HG02884 (cell line): ENCODE measurements at regions not wholly inside any gene's neighbourhood (a gene's known extent, or its start where the extent isn't known, plus 50 kb on each side); places are given as distances from the start of the nearest gene placed in this dataset.

Experiments used
- ATAC-seq: cut with Tn5 transposase; IDR thresholded peaks from one replicate; pipeline ENCODE4 v1.9.1; 2021; ENCODE audit warnings: mild to moderate bottlenecking, moderate library complexity; ENCODE audit not compliant: unreplicated experiment

GRCh38 chr6:82629921-82630320, 266.3 kb downstream of the TPBG start:
- no peak for ATAC-seq

DNA sequence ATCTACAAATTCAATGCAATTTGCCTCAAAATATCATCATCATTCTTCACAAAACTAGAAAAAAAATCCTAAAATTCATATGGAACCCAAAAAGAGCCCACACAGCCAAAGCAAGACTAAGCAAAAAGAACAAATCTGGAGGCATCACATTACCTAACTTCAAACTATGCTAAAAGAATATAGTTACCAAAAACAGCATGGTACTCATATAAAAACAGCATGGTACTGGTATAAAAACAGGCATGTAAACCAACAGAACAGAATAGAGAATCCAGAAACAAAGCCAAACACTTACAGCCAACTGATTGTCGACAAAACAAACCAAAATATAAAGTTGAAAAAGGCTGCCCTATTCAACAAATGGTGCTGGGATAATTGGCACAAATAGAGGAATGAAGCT, 278.1 kb downstream of the TPBG start:
- ATAC-seq: no peak

DNA sequence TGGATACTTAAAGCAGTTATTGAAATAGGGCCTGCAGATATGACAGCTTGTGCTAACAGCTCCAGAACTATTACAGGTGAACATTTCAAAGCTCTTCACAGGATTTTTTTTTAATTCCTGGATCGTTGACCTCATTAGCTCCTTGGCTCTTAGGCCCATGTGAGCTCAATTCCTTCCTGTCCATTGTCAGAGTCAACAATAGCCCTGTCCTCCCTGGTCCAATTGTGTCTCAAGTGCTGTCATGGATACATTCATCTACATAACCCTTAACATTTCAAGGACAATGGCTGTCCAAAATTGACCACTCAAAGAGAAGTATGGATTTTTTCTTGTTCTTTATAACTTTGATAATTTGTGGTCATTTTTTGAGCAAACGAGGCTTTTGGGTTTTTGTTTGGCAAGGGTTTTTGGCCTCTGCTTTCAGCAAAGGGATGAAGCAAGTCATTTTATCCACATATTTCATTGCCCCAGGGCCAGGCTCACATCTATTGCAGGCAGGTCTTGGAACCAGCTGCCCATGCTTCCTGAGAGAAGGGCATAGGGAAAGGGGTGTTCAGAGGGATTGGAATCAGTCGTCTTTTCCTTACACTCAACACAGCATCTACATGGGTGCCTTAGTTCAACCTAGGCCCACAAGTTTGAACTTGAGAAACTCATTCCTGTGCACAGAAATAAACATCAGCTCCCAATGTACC, 282.1 kb downstream of the TPBG start:
- no peak for ATAC-seq

GRCh38 chr6:82646231-82646615, 282.6 kb downstream of the TPBG start:
- no peak for ATAC-seq

DNA sequence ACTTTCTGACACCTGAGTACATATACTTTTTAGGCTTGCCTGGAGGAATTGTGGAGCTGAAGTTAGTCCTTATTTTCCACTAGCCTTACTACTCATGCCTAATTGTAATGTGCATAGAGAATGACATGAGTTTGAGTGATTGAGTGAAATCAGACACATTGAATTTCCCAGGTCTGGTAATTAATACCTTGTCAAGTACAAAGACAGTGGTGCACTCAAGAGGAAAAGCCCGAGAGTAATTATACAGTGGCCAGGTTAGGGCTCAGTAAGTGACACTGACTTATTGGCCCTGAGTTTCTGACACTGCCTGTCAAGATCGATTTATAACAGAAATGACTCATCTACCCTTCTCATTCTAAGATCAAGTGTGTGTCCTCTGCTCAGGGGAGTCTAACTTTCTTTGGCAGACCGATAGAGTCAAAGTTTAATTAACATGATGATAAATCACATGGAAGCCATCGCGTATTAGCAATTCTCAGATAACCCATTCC, 288.3 kb downstream of the TPBG start:
- no peak for ATAC-seq

GRCh38 chr6:82679232-82679631, 315.6 kb downstream of the TPBG start:
- no peak for ATAC-seq

GRCh38 chr6:82680192-82680591, 316.6 kb downstream of the TPBG start:
- no peak for ATAC-seq

- no peak for ATAC-seq
Observed at GRCh38 chr6:82681119-82681714, 317.6 kb downstream of the TPBG start.

DNA sequence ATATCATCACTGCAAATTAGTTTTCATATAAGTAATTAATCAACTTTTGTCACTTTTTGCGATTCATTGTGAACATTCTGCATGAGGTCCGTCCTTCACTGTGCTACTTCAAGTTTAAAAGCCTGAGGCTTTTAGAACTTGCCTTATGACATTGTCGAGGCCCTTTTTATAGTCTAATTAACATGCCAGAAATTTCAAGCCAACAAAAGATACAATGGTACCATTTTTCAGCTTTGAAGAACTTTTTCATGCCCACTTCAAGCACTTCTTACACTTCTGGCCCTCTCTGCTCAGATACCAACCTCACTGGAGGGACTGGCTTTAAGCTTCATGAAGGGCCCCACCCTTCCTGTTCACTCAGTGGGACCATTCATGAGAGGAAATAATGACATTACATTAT, 323.1 kb downstream of the TPBG start:
- ATAC-seq: no peak

GRCh38 chr6:82687855-82688254, 324.2 kb downstream of the TPBG start:
- ATAC-seq: no peak

DNA sequence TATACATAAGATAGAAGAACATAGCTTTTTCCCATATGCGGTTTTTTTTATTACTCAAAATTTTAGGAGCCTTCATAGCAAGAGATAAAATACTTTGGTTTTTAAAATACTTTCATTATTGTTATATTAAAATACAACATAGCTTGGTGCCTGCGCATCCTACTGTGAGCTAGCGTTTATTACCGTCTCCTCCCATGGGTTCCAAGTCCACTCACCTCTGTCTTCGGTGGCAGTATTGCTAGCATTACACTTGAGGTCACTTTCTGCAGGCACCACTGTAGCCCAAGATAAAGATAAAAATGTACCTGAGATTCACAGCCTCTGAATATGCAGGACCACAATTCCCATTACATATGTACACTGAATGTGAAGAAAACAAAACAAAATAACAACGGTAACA, 326.7 kb downstream of the TPBG start:
- no peak for ATAC-seq

DNA sequence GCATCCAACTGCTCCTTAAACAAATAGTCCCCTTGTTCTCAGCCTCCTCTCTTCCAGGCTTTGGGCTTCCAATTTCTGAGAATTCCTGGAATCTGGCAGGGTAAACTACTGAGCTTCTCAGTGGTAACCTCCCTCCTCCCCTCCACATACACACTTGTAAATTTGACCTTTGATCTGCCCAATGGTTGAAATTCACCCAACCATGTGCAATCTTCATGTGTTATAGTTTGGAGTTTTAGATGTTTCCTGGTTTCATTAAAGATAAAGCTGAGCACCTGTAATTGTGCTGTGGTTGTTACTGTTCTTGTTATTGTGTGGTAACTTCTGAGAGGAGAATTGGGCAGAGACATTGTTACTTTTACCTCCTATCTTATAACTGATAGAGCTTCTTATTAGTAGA, 328.4 kb downstream of the TPBG start:
- no peak for ATAC-seq

DNA sequence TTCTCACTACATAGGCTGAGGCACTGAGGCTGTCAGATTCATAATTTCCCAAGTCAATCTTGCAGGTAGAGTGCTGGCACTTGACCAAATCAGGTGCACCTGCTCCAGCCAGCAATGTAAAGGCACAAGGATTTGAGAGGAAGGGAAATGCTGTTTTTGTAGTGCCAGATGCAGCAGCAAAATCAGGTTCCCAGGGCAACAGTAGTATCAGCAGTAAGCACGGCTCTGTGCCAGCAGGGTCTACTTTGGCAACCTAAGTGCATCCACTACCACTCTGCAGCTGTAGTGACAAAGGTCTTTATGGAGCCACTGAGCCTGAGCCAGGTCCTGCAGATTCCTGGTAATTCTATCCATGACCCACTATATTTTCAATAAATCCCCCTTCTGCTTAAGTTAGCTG, 329.5 kb downstream of the TPBG start:
- ATAC-seq: no peak

- no peak for ATAC-seq
Observed at GRCh38 chr6:82701341-82701740, 337.7 kb downstream of the TPBG start.

DNA sequence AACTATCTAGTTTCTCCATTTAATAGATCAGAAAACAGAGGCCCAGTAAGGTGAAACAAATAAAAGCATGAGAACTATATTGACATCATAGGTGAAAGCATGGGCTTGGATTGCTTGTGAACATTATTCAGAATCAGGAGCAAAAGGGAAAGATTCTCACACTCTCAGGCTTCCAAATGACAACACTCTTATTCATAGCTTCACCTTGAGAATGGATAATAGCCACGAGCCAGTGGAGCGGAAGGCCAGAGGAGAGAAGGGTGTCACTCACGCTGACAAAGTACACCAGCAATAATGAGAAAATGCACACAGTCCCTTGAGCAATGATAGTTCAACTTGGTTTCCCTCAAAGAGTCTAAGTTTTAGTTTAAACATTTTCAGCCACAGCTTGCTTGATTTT, 339.0 kb downstream of the TPBG start:
- no peak for ATAC-seq

- ATAC-seq: no peak
Observed at GRCh38 chr6:82703230-82703629, 339.6 kb downstream of the TPBG start.

- ATAC-seq: no peak
Observed at GRCh38 chr6:82704045-82704444, 340.4 kb downstream of the TPBG start.

DNA sequence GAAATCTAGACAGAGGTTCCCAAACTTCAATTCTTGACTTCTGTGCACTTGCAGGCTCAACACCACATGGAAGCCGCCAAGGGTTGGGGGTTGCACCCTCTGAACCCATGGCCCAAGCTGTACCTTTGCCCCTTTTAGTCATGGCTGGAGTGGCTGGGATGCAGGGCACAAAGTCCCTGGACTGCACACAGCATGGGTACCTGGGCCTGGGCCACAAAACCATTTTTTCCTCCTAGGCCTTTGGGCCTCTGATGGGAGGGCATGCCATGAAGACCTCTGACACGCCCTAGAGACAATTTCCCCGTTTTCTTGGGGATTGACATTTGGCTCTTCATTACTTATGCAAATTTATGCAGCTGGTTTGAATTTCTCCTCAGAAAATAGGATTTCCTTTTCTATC, 342.0 kb downstream of the TPBG start:
- no peak for ATAC-seq

- no peak for ATAC-seq
Observed at GRCh38 chr6:82711105-82711827, 347.6 kb downstream of the TPBG start.

GRCh38 chr6:82711971-82712370, 348.4 kb downstream of the TPBG start:
- ATAC-seq: no peak

DNA sequence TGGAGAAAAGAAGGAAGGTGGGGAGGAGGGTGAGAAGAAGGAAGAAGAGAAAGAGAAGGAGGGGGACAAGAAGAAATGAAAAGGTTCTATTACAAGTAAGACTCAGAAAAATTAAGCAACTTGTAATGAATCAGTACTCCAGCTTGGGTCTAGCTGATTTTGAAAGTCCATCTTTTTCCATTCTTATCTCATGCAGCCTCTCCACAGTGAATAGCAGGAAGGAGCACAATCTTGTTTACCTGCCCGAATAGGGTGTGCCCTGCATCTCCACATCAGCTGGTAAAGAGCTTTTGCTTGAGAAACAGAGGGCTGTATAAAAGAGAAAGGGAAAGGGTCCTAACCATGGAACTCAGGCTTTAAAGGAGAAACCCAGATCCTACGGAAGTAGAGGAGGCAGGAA, 348.8 kb downstream of the TPBG start:
- no peak for ATAC-seq

DNA sequence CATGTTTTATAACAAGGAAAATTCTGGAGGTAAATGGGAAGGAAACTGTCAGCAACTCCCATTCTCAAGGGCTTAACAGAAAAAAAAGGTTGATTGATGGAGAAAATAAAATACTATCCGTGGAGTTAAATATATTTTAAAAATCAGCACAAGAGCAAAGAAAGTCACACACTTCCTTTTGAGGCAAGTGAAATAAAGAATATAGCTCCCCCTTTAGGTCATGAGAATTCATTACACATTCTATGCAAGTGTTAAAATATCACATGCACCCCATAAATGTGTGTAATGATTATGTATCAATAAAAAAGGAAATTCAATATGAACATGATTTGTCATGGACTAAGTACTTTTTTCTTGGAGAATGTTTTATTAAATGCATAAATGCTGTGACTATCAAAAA, 349.2 kb downstream of the TPBG start:
- ATAC-seq: no peak
